GM19467 (cell line): ENCODE measurements at regions not wholly inside any gene's neighbourhood (a gene's known extent, or its start where the extent isn't known, plus 50 kb on each side); places are given as distances from the start of the nearest gene placed in this dataset.
"Not testable (repeated sequence)": the region's sequence is repeated elsewhere in the genome, so short reads cannot be mapped to it uniquely, and the experiment has no call there.

Source experiments
- ATAC-seq: cut with Tn5 transposase; IDR thresholded peaks from one replicate; pipeline ENCODE4 v1.9.1; 2021; ENCODE audit warnings: mild to moderate bottlenecking, moderate library complexity; ENCODE audit not compliant: unreplicated experiment

GRCh38 chr10:36026656-36027390 lies 384.7 kb upstream of the FZD8 start:
- no peak for ATAC-seq

GRCh38 chr10:36026081-36026480 lies 384.0 kb upstream of the FZD8 start:
- ATAC-seq: no peak

GRCh38 chr10:36023939-36024338 lies 381.8 kb upstream of the FZD8 start:
- ATAC-seq: no peak

GRCh38 chr10:36021096-36021495 lies 379.0 kb upstream of the FZD8 start:
- ATAC-seq: no peak

GRCh38 chr10:36019749-36020148 lies 377.7 kb upstream of the FZD8 start:
- ATAC-seq: no peak

GRCh38 chr10:36018996-36019395 lies 376.9 kb upstream of the FZD8 start:
- no peak for ATAC-seq

- no peak for ATAC-seq
These were observed 375.0 kb upstream of the FZD8 start for GRCh38 chr10:36017137-36017536.

GRCh38 chr10:36007369-36007768 lies 365.3 kb upstream of the FZD8 start:
- no peak for ATAC-seq

GRCh38 chr10:36003688-36004087 lies 361.6 kb upstream of the FZD8 start:
- ATAC-seq: no peak

GRCh38 chr10:36003031-36003600 lies 361.0 kb upstream of the FZD8 start:
- ATAC-seq: no peak

- ATAC-seq: no peak
These were observed 360.3 kb upstream of the FZD8 start for GRCh38 chr10:36002445-36002844.

- ATAC-seq: not testable (repeated sequence)
These were observed 358.7 kb upstream of the FZD8 start for GRCh38 chr10:36000754-36001153.

- ATAC-seq: no peak
These were observed 355.9 kb upstream of the FZD8 start for GRCh38 chr10:35998026-35998425.

GRCh38 chr10:35995485-35995884 lies 353.4 kb upstream of the FZD8 start:
- ATAC-seq: no peak

GRCh38 chr10:35993591-35994515 lies 351.8 kb upstream of the FZD8 start:
- no peak for ATAC-seq

- ATAC-seq: no peak
These were observed 350.0 kb upstream of the FZD8 start for GRCh38 chr10:35992107-35992506.

GRCh38 chr10:35986756-35987502 lies 344.8 kb upstream of the FZD8 start:
- no peak for ATAC-seq

- ATAC-seq: no peak
These were observed 337.0 kb upstream of the FZD8 start for GRCh38 chr10:35979116-35979515.

GRCh38 chr10:35973912-35974591 lies 332.0 kb upstream of the FZD8 start:
- ATAC-seq: not testable (repeated sequence)

- no peak for ATAC-seq
These were observed 330.2 kb upstream of the FZD8 start for GRCh38 chr10:35972275-35972674.
